Adrenal gland (tissue), 9 donors: ENCODE measurements at regions not wholly inside any gene's neighbourhood (a gene's known extent, or its start where the extent isn't known, plus 50 kb on each side); places are given as distances from the start of the nearest gene placed in this dataset.

ENCODE experiments used
- DNase-seq, 7 donors: peaks; one replicate each; pipeline ENCODE4 v3.0.0-alpha.2; 2019 to 2020
- H3K27ac ChIP-seq, 5 donors: fragments of 200-600 bp; sonication (generic) in 4 of 5; 1 replicate in 3 of 5; 2 replicates in 2 of 5; pipeline versions ENCODE4 v1.5.1 to v1.8.0; 2016 to 2020; ENCODE audit warnings: mild to moderate bottlenecking in 1 of 5
- H3K27me3 ChIP-seq: fragments of 200-600 bp; 2 replicates; pipeline ENCODE4 v1.8.0; 2021
- H3K36me3 ChIP-seq, 2 donors: fragments of 200-600 bp; replicated peaks in 1 of 2; 1 replicate in 1 of 2; 2 replicates in 1 of 2; pipeline versions ENCODE4 v1.5.1 to v1.8.0; 2018 to 2022
- H3K4me1 ChIP-seq, 2 donors: fragments of 200-600 bp; replicated peaks in 1 of 2; 1 replicate in 1 of 2; 2 replicates in 1 of 2; pipeline versions ENCODE4 v1.5.1 to v1.8.0; 2018 to 2021
- H3K4me3 ChIP-seq, 4 donors: fragments of 200-600 bp; sonication (generic) in 3 of 4; one replicate each; pipeline ENCODE4 v1.5.1; 2016 to 2018
- H3K9me3 ChIP-seq, 3 donors: fragments of 200-600 bp; sonication (generic) in 1 of 3; replicated peaks in 1 of 3; 1 replicate in 2 of 3; 2 replicates in 1 of 3; pipeline versions ENCODE4 v1.5.1 to v1.8.0; 2016 to 2021
- CTCF ChIP-seq, 6 experiments: fragments of 450-650 bp in 4 of 6; fragments of 200-600 bp in 2 of 6; sonication (generic) in 1 of 6; IDR thresholded peaks; 1 replicate in 5 of 6; 2 replicates in 1 of 6; pipeline versions ENCODE4 v1.5.1 to v1.8.0; 2016 to 2021; ENCODE audit warnings: antibody characterized with exemption in 6 of 6, mild to moderate bottlenecking in 2 of 6, moderate library complexity in 1 of 6
- POLR2A ChIP-seq, 2 donors: fragments of 450-650 bp; IDR thresholded peaks; one replicate each; pipeline ENCODE4 v1.6.1; 2017; ENCODE audit warnings: antibody characterized with exemption in 2 of 2, mild to moderate bottlenecking in 2 of 2, moderate library complexity in 1 of 2
- WGBS, 4 donors: extraction: QIAGEN DNeasy Blood & Tissue Kit in 2 of 4; methylation state at CpG; one replicate each; pipeline versions ENCODE4 v1.1.5 to v1.1.7; 2013 to 2017; 5-methylcytosine and 5-hydroxymethylcytosine counted together
- intact Hi-C, 2 donors: fragments of 100-400 bp; cut with DNase I; formaldehyde crosslinking; loops; one replicate each; pipeline versions ENCODE4 v1.14.1 to v1.15.0; 2022 to 2023
- donor health status: healthy with polysubstance abuse.
- donor health status: Bipolar disorder and iron deficiency.
- donor health status: DM: yes; HTN: yes; CAD: no.
- donor health status: DM: no; HTN: no; CAD: no.
- donor health status: DM: no; HTN: no; CAD: no.

GRCh38 chr5:103439007-103439406, 123.6 kb downstream of the NUDT12 start:
- TF ChIP-seq CTCF (IDR thresholded peaks at IDR 0.05) (no peak), POLR2A (IDR thresholded peaks at IDR 0.05) (no peak)
- Histone ChIP-seq H3K27me3 (no peaks in the 10 kb centered on the region), H3K4me1 (no peaks in the 10 kb centered on the region), H3K4me3 (no peak overlapping the region), H3K27ac (no peak overlapping the region), H3K36me3 (no peaks in the 10 kb centered on the region), H3K9me3 (no peaks in the 10 kb centered on the region)
- DNase-seq, result no peak
- intact Hi-C loops, result no loop called here
- WGBS, 4 donors, result 67 to 95% (median 69%) methylated on average over 2 of the region's 2 CpGs

- intact Hi-C loops, result no loop called here
- H3K27me3 ChIP-seq, result no peaks in the 10 kb centered on the region
These were observed 125.9 kb downstream of the NUDT12 start for GRCh38 chr5:103436656-103437055.

GRCh38 chr5:103436112-103436511, 126.5 kb downstream of the NUDT12 start:
- no peaks in the 10 kb centered on the region for H3K27me3 ChIP-seq
- no peak for TF ChIP-seq CTCF (IDR thresholded peaks at IDR 0.05)
- TF ChIP-seq POLR2A (IDR thresholded peaks at IDR 0.05), result no peak
- no peaks in the 10 kb centered on the region for H3K4me1 ChIP-seq
- no peaks in the 10 kb centered on the region for H3K9me3 ChIP-seq
- intact Hi-C loops, result no loop called here
- DNase-seq, result no peak
- 41 to 52% (median 45%) methylated on average over 1 of the region's 1 CpG for WGBS, 4 donors
- H3K4me3 ChIP-seq, result no peak overlapping the region
- H3K36me3 ChIP-seq, result no peaks in the 10 kb centered on the region
- no peak overlapping the region for H3K27ac ChIP-seq

More at GRCh38 chr5:103436656-103437055, 125.9 kb downstream of the NUDT12 start:
- H3K9me3 ChIP-seq, result no peaks in the 10 kb centered on the region
- no peak overlapping the region for H3K4me3 ChIP-seq
- 80 to 95% (median 93%) methylated on average over 2 of the region's 2 CpGs for WGBS, 4 donors
- H3K4me1 ChIP-seq, result no peaks in the 10 kb centered on the region
- H3K27ac ChIP-seq, result no peak overlapping the region
- no peaks in the 10 kb centered on the region for H3K36me3 ChIP-seq
- DNase-seq, result no peak
- TF ChIP-seq CTCF (IDR thresholded peaks at IDR 0.05), result no peak

- no peak overlapping the region for H3K4me3 ChIP-seq
- TF ChIP-seq POLR2A (IDR thresholded peaks at IDR 0.05) (no peak), CTCF (IDR thresholded peaks at IDR 0.05) (no peak)
- 67 to 74% (median 68%) methylated on average over 4 of the region's 4 CpGs for WGBS, 4 donors
- H3K27me3 ChIP-seq, result no peaks in the 10 kb centered on the region
- intact Hi-C loops, result no loop called here
- H3K4me1 ChIP-seq, result no peaks in the 10 kb centered on the region
- no peak for DNase-seq
- no peaks in the 10 kb centered on the region for H3K9me3 ChIP-seq
- H3K36me3 ChIP-seq, result no peaks in the 10 kb centered on the region
- no peak overlapping the region for H3K27ac ChIP-seq
These were observed 127.3 kb downstream of the NUDT12 start for GRCh38 chr5:103435136-103435889.
